ENCODE measurements at regions not wholly inside any gene's neighbourhood (a gene's known extent, or its start where the extent isn't known, plus 50 kb on each side); places are given as distances from the start of the nearest gene placed in this dataset.

GRCh38 chr9:73349476-73349875, 197.8 kb downstream of the ANXA1 start:
- Histone ChIP-seq H4K20me1 (ENCODE audit: insufficient read depth, low read length) (no peaks in the 10 kb centered on the region), H3K27me3 (ENCODE audit: control insufficient read depth in 2 of 2, insufficient read depth in 2 of 2, low read length in 2 of 2) (no peaks in the 10 kb centered on the region), H3K9ac (ENCODE audit: insufficient read depth, low read length, poor library complexity, severe bottlenecking) (no peak overlapping the region), H3K36me3 (replicated peaks in 1 of 2; ENCODE audit: control insufficient read depth in 1 of 2, insufficient read depth in 2 of 2, low read length in 2 of 2) (no peaks in the 10 kb centered on the region), H2AFZ (ENCODE audit: insufficient read depth, low read depth, low read length, poor library complexity, severe bottlenecking) (no peak overlapping the region), H3K4me1 (ENCODE audit: control insufficient read depth in 1 of 2, insufficient read depth in 2 of 2, low read length in 2 of 2) (no peaks in the 10 kb centered on the region), H3K4me3 (replicated peaks in 1 of 3; ENCODE audit: low read depth in 2 of 3, low read length in 3 of 3) (no peak overlapping the region), H3K27ac (ENCODE audit: low read depth in 1 of 2, low read length in 2 of 2) (no peak overlapping the region), H3K79me2 (ENCODE audit: insufficient read depth, low read length) (no peaks in the 10 kb centered on the region), H3K9me3 (replicated peaks in 1 of 2; ENCODE audit: control insufficient read depth in 1 of 2, insufficient read depth in 1 of 2, low read length in 2 of 2) (no peaks in the 10 kb centered on the region), H3K4me2 (replicated peaks; ENCODE audit: extremely low read depth, low read length, poor library complexity, severe bottlenecking) (no peak overlapping the region)
- no peaks in the 10 kb centered on the region for H3K36me3 Mint-ChIP-seq
- TF ChIP-seq, protein P1, sequence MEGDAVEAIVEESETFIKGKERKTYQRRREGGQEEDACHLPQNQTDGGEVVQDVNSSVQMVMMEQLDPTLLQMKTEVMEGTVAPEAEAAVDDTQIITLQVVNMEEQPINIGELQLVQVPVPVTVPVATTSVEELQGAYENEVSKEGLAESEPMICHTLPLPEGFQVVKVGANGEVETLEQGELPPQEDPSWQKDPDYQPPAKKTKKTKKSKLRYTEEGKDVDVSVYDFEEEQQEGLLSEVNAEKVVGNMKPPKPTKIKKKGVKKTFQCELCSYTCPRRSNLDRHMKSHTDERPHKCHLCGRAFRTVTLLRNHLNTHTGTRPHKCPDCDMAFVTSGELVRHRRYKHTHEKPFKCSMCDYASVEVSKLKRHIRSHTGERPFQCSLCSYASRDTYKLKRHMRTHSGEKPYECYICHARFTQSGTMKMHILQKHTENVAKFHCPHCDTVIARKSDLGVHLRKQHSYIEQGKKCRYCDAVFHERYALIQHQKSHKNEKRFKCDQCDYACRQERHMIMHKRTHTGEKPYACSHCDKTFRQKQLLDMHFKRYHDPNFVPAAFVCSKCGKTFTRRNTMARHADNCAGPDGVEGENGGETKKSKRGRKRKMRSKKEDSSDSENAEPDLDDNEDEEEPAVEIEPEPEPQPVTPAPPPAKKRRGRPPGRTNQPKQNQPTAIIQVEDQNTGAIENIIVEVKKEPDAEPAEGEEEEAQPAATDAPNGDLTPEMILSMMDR (IDR thresholded peaks at IDR 0.05): no peak
- peaks cover 0 to 3% (median 0%) of the 10 kb centered on the region in 7 donors for H3K9me3 Mint-ChIP-seq
- H3K27ac Mint-ChIP-seq: no peak overlapping the region
- no peaks in the 10 kb centered on the region for H3K4me1 Mint-ChIP-seq
- DNase-seq: no peak
- WGBS (ENCODE audit: insufficient coverage): no CpG with 5 or more reads among the region's 2 CpGs
- intact Hi-C loops (cut with micrococcal nuclease): no loop called here
- peaks cover 0 to 2% (median 0%) of the 10 kb centered on the region in 3 donors for H3K27me3 Mint-ChIP-seq (ENCODE audit: low read depth in 3 of 3)
- H3K4me3 Mint-ChIP-seq: no peak overlapping the region

DNA sequence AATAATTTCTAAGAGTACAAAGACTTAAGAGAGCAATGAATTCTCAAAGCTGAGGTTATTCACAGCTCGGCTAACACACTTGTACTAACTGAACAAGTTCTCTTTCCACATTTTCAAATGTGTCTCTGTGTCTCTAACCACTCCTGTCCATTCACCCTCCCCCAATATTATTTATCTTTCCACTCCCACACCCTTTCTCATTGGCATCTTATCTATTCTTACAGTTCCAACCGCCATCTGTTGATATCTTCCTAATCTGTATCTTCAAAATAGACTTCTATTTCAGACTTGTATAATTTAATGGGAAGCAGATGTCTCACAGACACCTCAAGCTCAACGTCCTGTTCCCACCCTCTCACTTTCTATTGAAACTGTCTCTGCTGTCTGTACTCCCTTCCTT, 205.9 kb downstream of the ANXA1 start:
- Histone ChIP-seq H3K27ac (ENCODE audit: low read depth in 1 of 2, low read length in 2 of 2) (no peak overlapping the region), H3K9me3 (replicated peaks in 1 of 2; ENCODE audit: control insufficient read depth in 1 of 2, insufficient read depth in 1 of 2, low read length in 2 of 2) (no peaks in the 10 kb centered on the region), H3K79me2 (ENCODE audit: insufficient read depth, low read length) (no peaks in the 10 kb centered on the region), H4K20me1 (ENCODE audit: insufficient read depth, low read length) (no peaks in the 10 kb centered on the region), H3K4me1 (ENCODE audit: control insufficient read depth in 1 of 2, insufficient read depth in 2 of 2, low read length in 2 of 2) (no peaks in the 10 kb centered on the region), H3K27me3 (ENCODE audit: control insufficient read depth in 2 of 2, insufficient read depth in 2 of 2, low read length in 2 of 2) (no peaks in the 10 kb centered on the region), H2AFZ (ENCODE audit: insufficient read depth, low read depth, low read length, poor library complexity, severe bottlenecking) (no peak overlapping the region), H3K9ac (ENCODE audit: insufficient read depth, low read length, poor library complexity, severe bottlenecking) (no peak overlapping the region), H3K36me3 (replicated peaks in 1 of 2; ENCODE audit: control insufficient read depth in 1 of 2, insufficient read depth in 2 of 2, low read length in 2 of 2) (no peaks in the 10 kb centered on the region), H3K4me2 (replicated peaks; ENCODE audit: extremely low read depth, low read length, poor library complexity, severe bottlenecking) (no peak overlapping the region), H3K4me3 (replicated peaks in 1 of 3; ENCODE audit: low read depth in 2 of 3, low read length in 3 of 3) (no peak overlapping the region)
- no peak overlapping the region for H3K4me3 Mint-ChIP-seq
- TF ChIP-seq, protein P1 (IDR thresholded peaks at IDR 0.05): no peak
- no peaks in the 10 kb centered on the region for H3K4me1 Mint-ChIP-seq
- intact Hi-C loops (cut with micrococcal nuclease): no loop called here
- H3K36me3 Mint-ChIP-seq: no peaks in the 10 kb centered on the region
- no peak overlapping the region for H3K27ac Mint-ChIP-seq
- H3K27me3 Mint-ChIP-seq (ENCODE audit: low read depth in 3 of 3): peaks cover 0 to 2% (median 0%) of the 10 kb centered on the region in 3 donors
- H3K9me3 Mint-ChIP-seq: no peaks in the 10 kb centered on the region
- DNase-seq: no peak
- WGBS (ENCODE audit: insufficient coverage): 89% methylated on average over 1 of the region's 3 CpGs

All from CD14-positive monocyte (primary cell).